ENCODE measurements at regions not wholly inside any gene's neighbourhood (a gene's known extent, or its start where the extent isn't known, plus 50 kb on each side); places are given as distances from the start of the nearest gene placed in this dataset.

DNA sequence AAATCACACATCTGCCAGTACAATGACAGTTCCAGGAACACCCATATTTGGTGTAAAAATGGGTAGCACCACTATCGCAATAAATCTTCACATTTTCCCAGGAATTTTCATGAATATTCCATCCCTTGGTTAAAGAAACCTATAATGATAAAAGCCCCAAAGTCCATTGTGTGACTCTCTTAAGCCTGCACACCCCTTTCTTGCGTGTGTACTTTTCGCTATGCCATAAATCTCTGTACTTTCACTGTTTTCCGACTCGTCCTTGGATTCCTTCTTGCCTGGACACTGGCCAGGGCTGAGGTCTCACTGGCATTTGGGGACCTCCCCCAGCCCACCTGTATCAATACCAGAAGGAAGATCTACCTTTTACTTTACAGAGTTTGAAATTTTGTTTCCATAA is 172.3 kb downstream of the RNF152 start:
- H3K27ac ChIP-seq: no peak overlapping the region
- no peaks in the 10 kb centered on the region for H3K4me1 ChIP-seq
- no peaks in the 10 kb centered on the region for H3K27me3 ChIP-seq
- TF ChIP-seq, protein P1, sequence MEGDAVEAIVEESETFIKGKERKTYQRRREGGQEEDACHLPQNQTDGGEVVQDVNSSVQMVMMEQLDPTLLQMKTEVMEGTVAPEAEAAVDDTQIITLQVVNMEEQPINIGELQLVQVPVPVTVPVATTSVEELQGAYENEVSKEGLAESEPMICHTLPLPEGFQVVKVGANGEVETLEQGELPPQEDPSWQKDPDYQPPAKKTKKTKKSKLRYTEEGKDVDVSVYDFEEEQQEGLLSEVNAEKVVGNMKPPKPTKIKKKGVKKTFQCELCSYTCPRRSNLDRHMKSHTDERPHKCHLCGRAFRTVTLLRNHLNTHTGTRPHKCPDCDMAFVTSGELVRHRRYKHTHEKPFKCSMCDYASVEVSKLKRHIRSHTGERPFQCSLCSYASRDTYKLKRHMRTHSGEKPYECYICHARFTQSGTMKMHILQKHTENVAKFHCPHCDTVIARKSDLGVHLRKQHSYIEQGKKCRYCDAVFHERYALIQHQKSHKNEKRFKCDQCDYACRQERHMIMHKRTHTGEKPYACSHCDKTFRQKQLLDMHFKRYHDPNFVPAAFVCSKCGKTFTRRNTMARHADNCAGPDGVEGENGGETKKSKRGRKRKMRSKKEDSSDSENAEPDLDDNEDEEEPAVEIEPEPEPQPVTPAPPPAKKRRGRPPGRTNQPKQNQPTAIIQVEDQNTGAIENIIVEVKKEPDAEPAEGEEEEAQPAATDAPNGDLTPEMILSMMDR (IDR thresholded peaks at IDR 0.05): no peak
- no peak for TF ChIP-seq POLR2A (IDR thresholded peaks at IDR 0.05)
- H3K36me3 ChIP-seq: no peaks in the 10 kb centered on the region
- no peak overlapping the region for H3K4me3 ChIP-seq
- DNase-seq: no peak
- no peaks in the 10 kb centered on the region for H3K9me3 ChIP-seq
- intact Hi-C loops (cut with DNase I; ENCODE audit: low total_unique reads): no loop called here

DNA sequence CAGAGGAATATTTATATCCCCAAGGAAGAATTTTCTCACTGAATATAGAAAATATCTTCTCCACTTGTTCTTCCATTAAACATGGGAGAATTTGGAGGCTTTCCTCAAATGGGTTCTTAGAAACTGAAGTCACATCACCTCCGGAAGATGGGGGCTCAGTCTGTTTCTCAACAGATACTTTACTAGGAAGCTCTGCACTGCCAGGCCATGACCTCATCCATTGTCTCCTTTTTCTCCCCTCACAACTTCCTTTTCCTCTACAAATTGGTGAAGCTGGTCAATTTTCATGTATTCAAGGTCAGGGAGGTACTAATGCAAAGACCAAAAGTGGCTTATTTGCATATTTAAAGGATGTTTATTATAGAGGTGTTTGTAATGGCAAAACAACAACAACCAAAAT is 173.1 kb downstream of the RNF152 start:
- no peak for DNase-seq
- intact Hi-C loops (cut with DNase I; ENCODE audit: low total_unique reads): no loop called here
- Histone ChIP-seq H3K4me1 (no peaks in the 10 kb centered on the region), H3K36me3 (no peaks in the 10 kb centered on the region), H3K27me3 (no peaks in the 10 kb centered on the region), H3K27ac (no peak overlapping the region), H3K4me3 (no peak overlapping the region), H3K9me3 (no peaks in the 10 kb centered on the region)
- TF ChIP-seq POLR2A (IDR thresholded peaks at IDR 0.05): no peak
- TF ChIP-seq, protein P1 (IDR thresholded peaks at IDR 0.05): no peak

DNA sequence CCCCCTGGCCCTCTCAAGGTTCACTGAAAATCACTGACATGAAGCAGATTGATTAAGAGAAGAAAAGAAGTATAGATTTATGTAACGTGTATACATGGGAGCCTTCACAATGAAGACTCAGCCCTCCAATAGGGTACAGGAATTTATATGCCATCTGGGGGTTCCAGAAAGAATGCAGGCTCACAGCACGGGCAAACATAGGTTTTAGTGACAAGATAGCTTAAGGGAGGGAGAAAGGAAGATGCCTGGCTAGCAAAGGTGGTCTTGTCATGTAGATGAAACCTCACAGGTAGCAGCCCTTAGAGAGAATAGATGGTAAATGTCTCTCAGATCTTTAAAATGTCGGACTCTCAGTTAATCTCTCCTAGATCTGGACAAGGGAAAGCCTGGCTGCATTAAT is 173.9 kb downstream of the RNF152 start:
- no peak for TF ChIP-seq POLR2A (IDR thresholded peaks at IDR 0.05)
- TF ChIP-seq, protein P1 (IDR thresholded peaks at IDR 0.05): no peak
- H3K9me3 ChIP-seq: no peaks in the 10 kb centered on the region
- no peaks in the 10 kb centered on the region for H3K36me3 ChIP-seq
- no peak overlapping the region for H3K4me3 ChIP-seq
- DNase-seq: no peak
- intact Hi-C loops (cut with DNase I; ENCODE audit: low total_unique reads): no loop called here
- H3K27me3 ChIP-seq: no peaks in the 10 kb centered on the region
- no peak overlapping the region for H3K27ac ChIP-seq
- H3K4me1 ChIP-seq: no peaks in the 10 kb centered on the region

DNA sequence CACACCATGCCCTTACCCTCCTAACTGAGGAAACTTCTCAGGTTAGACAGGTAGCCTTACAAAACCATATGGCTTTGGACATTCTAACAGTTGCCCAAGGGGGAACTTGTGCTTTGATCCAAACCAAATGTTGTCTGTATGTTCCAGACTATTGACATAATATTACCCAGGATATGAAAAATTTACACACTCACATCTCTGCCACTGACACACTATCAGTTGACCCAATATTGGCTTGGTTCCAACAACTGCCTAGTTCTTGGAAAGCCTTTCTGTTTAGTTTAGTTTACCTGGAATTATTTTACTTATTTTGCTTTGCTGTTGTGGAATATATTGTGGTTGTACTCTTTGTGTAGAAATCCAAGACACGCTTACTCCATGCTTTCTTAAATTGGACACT is 178.4 kb downstream of the RNF152 start:
- DNase-seq: no peak
- intact Hi-C loops (cut with DNase I; ENCODE audit: low total_unique reads): no loop called here
- H3K27me3 ChIP-seq: no peaks in the 10 kb centered on the region
- no peaks in the 10 kb centered on the region for H3K9me3 ChIP-seq
- TF ChIP-seq, protein P1 (IDR thresholded peaks at IDR 0.05): no peak
- TF ChIP-seq POLR2A (IDR thresholded peaks at IDR 0.05): no peak
- H3K4me1 ChIP-seq: no peaks in the 10 kb centered on the region
- H3K27ac ChIP-seq: no peak overlapping the region
- H3K4me3 ChIP-seq: no peak overlapping the region
- no peaks in the 10 kb centered on the region for H3K36me3 ChIP-seq

DNA sequence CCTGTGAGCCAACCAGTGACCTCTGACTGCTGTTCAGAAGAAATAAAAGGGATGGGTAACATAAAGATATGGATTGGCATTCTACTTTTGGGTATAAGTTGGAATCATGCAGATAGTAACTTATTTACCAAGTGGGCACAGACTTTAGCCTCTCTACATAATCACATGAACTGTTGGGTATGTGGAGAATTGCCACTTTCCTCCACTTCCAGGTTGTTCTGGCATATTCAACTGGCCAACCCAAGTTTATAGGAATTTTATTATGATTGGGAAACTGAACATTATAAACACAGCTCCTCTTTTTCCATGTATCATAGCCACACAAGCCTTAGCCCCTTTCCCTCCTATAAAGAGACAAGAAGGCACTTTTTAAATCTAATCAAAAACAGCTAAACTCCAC is 179.3 kb downstream of the RNF152 start:
- H3K27me3 ChIP-seq: no peaks in the 10 kb centered on the region
- H3K9me3 ChIP-seq: no peaks in the 10 kb centered on the region
- no peak overlapping the region for H3K27ac ChIP-seq
- no peak overlapping the region for H3K4me3 ChIP-seq
- no peaks in the 10 kb centered on the region for H3K36me3 ChIP-seq
- no peaks in the 10 kb centered on the region for H3K4me1 ChIP-seq
- TF ChIP-seq POLR2A (IDR thresholded peaks at IDR 0.05): no peak
- TF ChIP-seq, protein P1 (IDR thresholded peaks at IDR 0.05): no peak
- no peak for DNase-seq
- intact Hi-C loops (cut with DNase I; ENCODE audit: low total_unique reads): no loop called here

Data from uterus (tissue), 3 donors.